Uterus (tissue), 3 donors: ENCODE measurements at regions not wholly inside any gene's neighbourhood (a gene's known extent, or its start where the extent isn't known, plus 50 kb on each side); places are given as distances from the start of the nearest gene placed in this dataset.
"Not testable (repeated sequence)": the region's sequence is repeated elsewhere in the genome, so short reads cannot be mapped to it uniquely, and the experiment has no call there.

ENCODE experiments used
- DNase-seq, 2 donors: peaks; one replicate each; pipeline ENCODE4 v3.0.0-alpha.2; 2019 to 2020
- H3K27ac ChIP-seq, 2 donors: fragments of 200-600 bp; sonication (generic); 1 replicate in 1 of 2; 2 replicates in 1 of 2; pipeline ENCODE4 v1.5.1; 2016 to 2018
- H3K27me3 ChIP-seq, 2 donors: fragments of 200-600 bp; sonication (generic); one replicate each; pipeline ENCODE4 v1.5.1; 2018 to 2019; ENCODE audit warnings: control low read depth in 1 of 2
- H3K36me3 ChIP-seq, 2 donors: fragments of 200-600 bp; sonication (generic); one replicate each; pipeline ENCODE4 v1.5.1; 2019; ENCODE audit warnings: control low read depth in 1 of 2
- H3K4me1 ChIP-seq, 2 donors: fragments of 200-600 bp; sonication (generic); one replicate each; pipeline ENCODE4 v1.5.1; 2018 to 2019; ENCODE audit warnings: control low read depth in 1 of 2
- H3K4me3 ChIP-seq, 2 donors: fragments of 200-600 bp; sonication (generic); 1 replicate in 1 of 2; 2 replicates in 1 of 2; pipeline ENCODE4 v1.5.1; 2018 to 2019; ENCODE audit warnings: mild to moderate bottlenecking in 1 of 2
- H3K9me3 ChIP-seq, 2 donors: fragments of 200-600 bp; sonication (generic); one replicate each; pipeline ENCODE4 v1.5.1; 2019; ENCODE audit warnings: control low read depth in 1 of 2
- POLR2A ChIP-seq, 2 donors: fragments of 450-650 bp; IDR thresholded peaks; one replicate each; pipeline ENCODE4 v1.6.1; 2016; ENCODE audit warnings: antibody characterized with exemption in 2 of 2, mild to moderate bottlenecking in 1 of 2, moderate library complexity in 1 of 2
- intact Hi-C: fragments of 100-400 bp; cut with DNase I; formaldehyde crosslinking; loops from one replicate; pipeline ENCODE4 v1.15.1; 2023; ENCODE audit warnings: low total_unique reads
- TF ChIP-seq, protein P1 (sequence below), 4 experiments: fragments of 200-600 bp in 2 of 4; fragments of 450-650 bp in 2 of 4; sonication (generic) in 2 of 4; IDR thresholded peaks; one replicate each; pipeline ENCODE4 v1.5.1; 2016 to 2019; ENCODE audit warnings: antibody characterized with exemption in 4 of 4, mild to moderate bottlenecking in 2 of 4, moderate library complexity in 1 of 4
- donor health status: DM: yes; HTN: yes; CAD: no.

DNA sequence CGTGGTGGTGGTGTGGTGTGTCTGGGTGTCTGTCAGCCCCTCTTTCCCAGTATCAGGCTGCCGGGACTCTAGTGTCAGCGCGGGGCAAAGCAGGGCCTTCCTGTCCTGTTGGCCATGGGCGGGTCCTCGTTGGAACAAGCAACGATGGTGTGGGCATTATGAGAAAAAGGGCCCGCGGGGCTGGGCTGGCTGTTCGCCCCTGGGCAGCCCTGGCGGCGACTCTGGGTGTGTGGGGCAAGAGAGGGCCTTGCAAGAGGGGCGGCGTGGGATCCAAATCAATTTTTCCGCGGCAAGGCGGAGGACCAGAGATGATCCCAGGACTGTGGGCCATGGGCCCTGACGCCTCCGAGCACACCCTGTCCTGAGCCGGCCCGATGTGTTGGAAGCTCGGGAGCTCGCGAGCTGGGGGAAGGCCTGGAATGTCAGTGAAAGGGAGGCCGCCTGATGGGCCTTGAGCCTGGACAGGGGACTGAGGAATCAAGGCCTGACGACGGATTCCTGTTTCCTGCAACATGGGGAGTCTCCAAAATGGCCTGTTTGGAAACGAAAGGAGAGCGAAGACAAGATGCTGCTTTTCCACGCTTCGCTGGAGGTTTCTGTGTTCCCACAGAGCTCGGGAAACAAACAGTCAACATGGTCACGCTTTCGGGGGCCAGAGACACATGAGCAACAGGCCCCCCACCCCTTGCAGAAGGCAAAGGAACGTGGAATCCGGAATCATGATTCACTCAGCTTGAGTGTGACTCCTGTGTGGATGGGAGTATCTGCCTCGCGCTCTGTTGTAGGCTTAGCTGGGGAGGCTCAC lies 364.7 kb upstream of the DEFB115 start:
- H3K4me3 ChIP-seq, result no peak overlapping the region
- H3K27me3 ChIP-seq, result peaks cover 0 to 4% of the 10 kb centered on the region in 2 donors
- H3K27ac ChIP-seq, result no peak overlapping the region
- H3K4me1 ChIP-seq, result no peaks in the 10 kb centered on the region
- intact Hi-C loops, result no loop called here
- TF ChIP-seq POLR2A (IDR thresholded peaks at IDR 0.05), result no peak
- TF ChIP-seq, protein P1, sequence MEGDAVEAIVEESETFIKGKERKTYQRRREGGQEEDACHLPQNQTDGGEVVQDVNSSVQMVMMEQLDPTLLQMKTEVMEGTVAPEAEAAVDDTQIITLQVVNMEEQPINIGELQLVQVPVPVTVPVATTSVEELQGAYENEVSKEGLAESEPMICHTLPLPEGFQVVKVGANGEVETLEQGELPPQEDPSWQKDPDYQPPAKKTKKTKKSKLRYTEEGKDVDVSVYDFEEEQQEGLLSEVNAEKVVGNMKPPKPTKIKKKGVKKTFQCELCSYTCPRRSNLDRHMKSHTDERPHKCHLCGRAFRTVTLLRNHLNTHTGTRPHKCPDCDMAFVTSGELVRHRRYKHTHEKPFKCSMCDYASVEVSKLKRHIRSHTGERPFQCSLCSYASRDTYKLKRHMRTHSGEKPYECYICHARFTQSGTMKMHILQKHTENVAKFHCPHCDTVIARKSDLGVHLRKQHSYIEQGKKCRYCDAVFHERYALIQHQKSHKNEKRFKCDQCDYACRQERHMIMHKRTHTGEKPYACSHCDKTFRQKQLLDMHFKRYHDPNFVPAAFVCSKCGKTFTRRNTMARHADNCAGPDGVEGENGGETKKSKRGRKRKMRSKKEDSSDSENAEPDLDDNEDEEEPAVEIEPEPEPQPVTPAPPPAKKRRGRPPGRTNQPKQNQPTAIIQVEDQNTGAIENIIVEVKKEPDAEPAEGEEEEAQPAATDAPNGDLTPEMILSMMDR (IDR thresholded peaks at IDR 0.05), result no peak
- no peaks in the 10 kb centered on the region for H3K9me3 ChIP-seq
- H3K36me3 ChIP-seq, result no peaks in the 10 kb centered on the region
- DNase-seq, result no peak

DNA sequence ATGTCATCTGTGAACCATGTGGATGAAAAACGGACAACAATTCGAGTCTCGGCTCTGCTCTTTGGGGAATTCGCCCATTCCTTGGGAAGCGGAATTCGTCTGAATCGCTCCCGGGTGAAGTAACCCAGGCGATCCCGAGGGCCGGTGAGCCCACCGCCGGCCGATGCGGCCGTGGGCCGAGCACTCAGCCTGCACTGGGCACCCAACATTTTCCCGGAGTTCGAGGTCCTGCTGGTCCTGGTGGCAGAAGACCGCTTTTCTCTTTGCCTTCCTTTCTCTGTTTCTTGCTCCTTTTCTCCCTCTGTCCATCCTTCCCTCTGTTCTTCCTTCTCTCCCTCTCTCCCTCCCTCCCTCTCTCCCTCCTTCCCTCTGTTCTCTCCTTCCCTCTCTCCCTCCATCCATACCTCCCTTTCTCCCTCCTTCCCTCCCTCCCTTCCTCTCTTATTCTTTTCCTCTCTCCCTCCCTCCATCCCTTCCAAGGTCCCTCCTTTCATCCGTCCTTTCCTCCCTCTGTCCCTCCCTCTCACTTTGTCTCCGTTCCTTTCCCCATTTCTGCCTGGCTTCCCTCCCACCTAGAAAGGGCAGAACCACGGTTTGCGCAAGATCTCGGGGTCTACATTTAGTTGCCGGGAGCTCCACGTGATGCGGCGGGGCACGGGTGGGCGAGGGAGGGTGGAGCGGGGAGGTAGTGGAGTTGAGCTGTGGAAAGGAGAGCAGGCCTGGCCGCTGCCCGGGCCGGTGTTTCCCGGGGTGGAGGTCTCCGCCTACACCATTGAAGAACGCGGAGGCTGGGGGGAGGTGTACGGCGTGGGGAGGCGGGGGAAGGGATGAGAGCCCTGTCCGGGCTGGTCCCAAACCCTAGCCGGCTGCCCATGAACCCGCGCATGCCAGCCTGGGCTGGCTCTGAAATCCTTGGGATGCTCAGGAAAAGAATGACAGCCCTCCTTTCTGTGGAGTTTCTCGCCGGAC lies 363.8 kb upstream of the DEFB115 start:
- H3K27ac ChIP-seq, DNase-seq, intact Hi-C loops, H3K27me3 ChIP-seq, H3K36me3 ChIP-seq, H3K4me1 ChIP-seq, H3K9me3 ChIP-seq, H3K4me3 ChIP-seq: not testable (repeated sequence)

DNA sequence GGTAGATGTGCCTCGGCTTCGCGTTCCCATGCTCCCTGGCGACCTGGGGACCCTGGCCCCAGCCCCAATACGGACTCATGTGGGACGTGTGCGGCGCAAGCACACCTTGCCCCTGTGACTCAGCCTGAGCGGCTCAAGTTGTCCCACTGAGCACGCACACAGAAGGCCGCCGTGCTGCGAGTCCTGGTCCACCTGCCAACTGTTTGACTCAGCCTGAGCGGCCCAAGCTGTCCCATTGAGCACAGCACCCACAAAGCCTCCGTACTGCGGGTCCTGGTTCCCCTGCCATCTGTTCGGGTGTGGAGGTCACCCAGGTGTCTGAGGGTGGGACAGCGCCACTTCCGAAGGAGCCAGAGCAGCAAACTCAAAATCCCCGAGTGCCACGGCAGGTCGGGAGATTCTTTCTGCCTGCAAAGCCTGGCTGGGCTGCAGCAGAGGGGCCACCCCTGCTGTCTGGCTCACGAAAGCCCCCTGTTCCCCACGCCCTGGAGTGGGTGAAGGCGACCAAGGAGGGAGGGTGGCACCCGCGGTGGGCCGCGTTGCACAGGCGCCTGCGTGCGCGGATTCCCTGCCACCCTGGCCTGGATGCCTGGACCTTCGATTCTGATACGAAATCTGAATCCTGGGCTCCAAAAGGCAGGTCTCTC lies 362.6 kb upstream of the DEFB115 start:
- intact Hi-C loops, H3K27me3 ChIP-seq: not testable (repeated sequence)

DNA sequence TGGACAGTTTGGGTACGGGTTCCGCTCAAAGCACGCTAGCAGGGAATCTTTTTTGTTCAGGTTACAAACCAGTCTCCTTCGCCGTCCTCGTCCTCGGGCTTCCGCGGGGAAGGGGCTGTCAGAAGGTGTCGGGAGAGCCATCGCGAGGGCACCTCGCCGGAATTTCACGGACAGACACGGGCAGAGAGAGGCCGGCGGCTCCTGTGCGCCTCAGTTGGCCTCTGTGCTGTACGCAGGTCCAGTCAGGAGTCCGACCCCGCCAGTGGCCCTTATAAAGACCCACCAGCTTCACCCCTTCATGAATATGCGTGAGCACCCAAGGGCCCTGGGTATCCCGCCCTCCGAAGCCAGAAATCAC lies 362.1 kb upstream of the DEFB115 start:
- DNase-seq, intact Hi-C loops, H3K27me3 ChIP-seq, H3K4me1 ChIP-seq, H3K36me3 ChIP-seq, H3K27ac ChIP-seq, H3K9me3 ChIP-seq, H3K4me3 ChIP-seq: not testable (repeated sequence)

More for the DNA sequence above, 362.6 kb upstream of the DEFB115 start:
- H3K9me3 ChIP-seq, H3K4me3 ChIP-seq, H3K27ac ChIP-seq, H3K4me1 ChIP-seq, H3K36me3 ChIP-seq, DNase-seq: not testable (repeated sequence)

DNA sequence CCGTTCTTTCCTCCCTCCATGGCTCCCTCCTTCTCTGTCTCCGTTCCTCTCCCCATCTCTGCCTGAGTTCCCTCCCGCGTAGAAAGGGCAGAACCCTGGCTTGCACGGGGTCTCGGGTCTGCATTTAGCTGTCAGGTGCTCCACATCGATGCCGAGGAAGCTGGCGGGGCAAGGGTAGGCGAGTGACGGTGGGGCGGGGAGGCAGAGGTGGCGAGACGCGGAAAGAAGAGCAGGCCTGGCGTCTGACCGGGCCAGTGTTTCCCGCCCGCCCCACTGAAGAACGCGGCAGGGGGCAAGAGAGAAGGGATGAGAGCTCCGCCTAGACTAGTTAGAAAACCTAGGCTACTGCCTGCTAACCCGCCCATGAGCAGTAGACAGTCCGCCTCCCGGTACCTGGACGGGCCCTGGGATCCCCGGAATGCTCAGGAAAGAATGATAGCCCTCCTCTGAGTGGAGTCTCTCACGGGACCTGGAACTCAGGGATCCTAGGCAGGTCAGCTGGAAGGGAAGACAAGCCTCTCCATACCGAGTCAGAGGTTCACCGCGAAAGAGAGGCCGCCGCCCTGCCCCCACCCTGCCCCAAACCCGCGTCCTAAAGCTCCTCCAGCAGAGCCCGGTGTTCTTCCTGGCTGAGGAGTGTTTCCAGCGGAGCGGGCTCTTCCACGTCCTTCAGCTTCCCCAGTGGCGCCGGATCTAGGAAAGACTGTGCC lies 357.9 kb upstream of the DEFB115 start:
- intact Hi-C loops, H3K9me3 ChIP-seq, H3K27me3 ChIP-seq, H3K4me3 ChIP-seq, H3K27ac ChIP-seq, H3K4me1 ChIP-seq, H3K36me3 ChIP-seq, DNase-seq: not testable (repeated sequence)

DNA sequence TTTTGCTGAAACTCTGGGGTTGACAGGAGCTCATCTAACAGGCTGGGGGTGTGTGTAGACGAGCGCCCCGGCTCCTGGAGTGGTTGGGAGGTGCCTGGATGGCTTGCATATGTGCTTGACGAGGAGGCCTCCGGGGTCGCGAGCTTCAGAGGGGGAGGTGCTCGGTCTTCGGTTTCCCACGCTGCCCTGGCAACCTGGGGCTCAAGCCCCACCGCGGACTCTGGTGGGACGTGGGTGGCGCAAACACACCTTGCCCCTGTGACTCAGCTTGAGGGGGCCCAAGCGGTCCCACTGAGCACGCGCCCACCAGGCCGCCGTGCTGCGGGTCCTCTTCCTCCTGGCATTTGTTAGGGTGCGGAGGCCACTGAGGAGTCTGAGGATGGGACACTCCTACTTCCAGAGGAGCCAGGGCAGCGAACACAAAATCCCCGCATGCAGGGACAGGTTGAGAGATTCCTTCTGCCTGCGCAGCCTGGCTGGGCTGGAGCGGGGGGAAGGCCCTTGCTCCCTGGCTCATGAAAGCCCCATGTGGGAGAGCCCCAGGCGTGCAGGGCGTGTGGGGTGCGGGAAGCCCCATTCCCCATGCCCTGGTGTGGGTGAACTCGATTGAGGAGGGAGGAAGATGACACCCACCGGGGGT lies 357.3 kb upstream of the DEFB115 start:
- H3K4me1 ChIP-seq, H3K9me3 ChIP-seq, H3K27me3 ChIP-seq, H3K4me3 ChIP-seq, H3K36me3 ChIP-seq, intact Hi-C loops, DNase-seq, H3K27ac ChIP-seq: not testable (repeated sequence)

DNA sequence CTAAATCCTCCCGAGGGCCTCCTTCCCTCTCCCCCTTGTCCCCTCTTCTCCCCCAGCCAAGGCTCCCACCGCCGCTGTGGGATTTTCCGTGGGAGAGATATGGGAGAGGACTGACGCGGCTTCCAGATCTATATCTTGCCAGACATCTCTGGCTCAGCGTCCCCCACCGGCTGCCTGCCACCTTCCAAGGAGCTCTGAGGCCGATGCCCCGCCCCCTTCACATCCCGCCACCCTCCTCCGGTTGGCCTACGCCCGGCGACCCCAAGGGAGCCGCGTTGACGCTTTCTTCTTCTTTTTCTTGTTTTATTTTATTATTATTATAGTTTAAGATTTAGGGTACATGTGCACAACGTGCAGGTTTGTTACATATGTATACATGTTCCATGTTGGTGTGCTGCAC lies 352.2 kb upstream of the DEFB115 start:
- H3K4me3 ChIP-seq, H3K9me3 ChIP-seq, H3K4me1 ChIP-seq, H3K27me3 ChIP-seq, H3K36me3 ChIP-seq, intact Hi-C loops, H3K27ac ChIP-seq, DNase-seq: not testable (repeated sequence)
